ENCODE measurements at regions not wholly inside any gene's neighbourhood (a gene's known extent, or its start where the extent isn't known, plus 50 kb on each side); places are given as distances from the start of the nearest gene placed in this dataset.

DNA sequence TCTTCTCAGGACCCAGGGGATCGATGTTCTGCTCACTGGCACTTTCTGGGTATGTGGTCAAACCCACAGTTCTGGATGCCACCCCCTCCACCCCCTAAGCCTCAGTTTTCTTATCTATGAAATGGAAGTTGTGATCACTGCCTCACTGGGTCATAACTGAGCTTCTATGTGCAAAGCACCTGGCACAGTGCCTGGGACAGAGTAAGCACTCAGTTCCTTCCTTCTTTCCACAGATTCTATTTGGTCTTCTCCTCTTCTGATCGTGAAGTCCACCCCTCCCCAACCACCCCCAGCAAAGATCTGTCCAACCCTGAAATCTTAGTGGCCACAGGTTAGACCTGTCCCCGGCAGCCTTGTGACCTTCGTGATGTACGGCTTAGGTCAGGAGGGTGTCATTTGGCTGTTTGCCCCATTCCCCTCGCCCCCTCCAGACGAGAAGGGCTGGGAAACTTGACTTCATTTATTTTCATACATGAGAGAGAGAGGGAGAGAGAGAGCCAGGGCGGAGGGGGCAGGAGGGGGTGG lies 181.4 kb downstream of the FGF18 start:
- no peak for DNase-seq
- Mint-ChIP-seq H3K27ac (no peak overlapping the region), H3K36me3 (ENCODE audit: low read depth) (no peaks in the 10 kb centered on the region), H3K27me3 (ENCODE audit: low read depth, poor library complexity) (peaks cover 5% of the 10 kb centered on the region), H3K9me3 (peaks cover 22% of the 10 kb centered on the region), H3K4me3 (no peak overlapping the region), H3K4me1 (peaks cover 41% of the 10 kb centered on the region)
- no peak for TF ChIP-seq CTCF (IDR thresholded peaks at IDR 0.05)

DNA sequence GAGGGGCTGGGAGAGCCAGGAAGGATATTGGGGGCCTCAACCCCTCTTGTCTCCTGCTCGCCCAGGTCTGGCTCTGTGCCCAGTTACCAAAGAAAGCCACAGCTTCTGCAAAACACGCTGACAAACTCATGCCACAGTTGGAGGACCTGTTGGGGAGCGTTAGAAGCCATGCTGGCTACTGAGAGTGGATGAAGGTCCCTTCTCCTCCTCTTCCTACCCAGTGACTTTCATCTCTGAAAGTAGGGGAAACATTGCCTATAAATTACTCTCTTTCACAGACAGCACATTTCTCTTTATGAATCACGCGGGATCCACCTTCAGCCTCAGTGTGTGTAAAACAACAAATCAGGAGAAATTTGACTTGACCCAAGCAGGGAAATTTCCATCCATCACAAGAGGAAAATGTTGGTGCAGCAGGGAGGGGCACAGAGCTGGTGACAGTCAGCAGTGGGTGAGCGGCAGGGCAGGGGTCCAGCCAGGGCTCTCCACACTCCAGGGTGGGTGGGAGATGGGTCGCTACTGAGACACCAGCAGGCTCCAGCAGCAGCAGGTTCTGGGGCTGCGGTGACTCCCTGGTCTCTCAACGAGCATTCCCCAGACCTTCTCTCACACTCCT lies 181.9 kb downstream of the FGF18 start:
- DNase-seq = no peak
- TF ChIP-seq CTCF (IDR thresholded peaks at IDR 0.05) = no peak
- Mint-ChIP-seq H3K36me3 (ENCODE audit: low read depth) (peaks cover 4% of the 10 kb centered on the region), H3K4me3 (no peak overlapping the region), H3K27me3 (ENCODE audit: low read depth, poor library complexity) (peaks cover 5% of the 10 kb centered on the region), H3K9me3 (peaks cover 28% of the 10 kb centered on the region), H3K4me1 (peaks cover 35% of the 10 kb centered on the region), H3K27ac (no peak overlapping the region)

DNA sequence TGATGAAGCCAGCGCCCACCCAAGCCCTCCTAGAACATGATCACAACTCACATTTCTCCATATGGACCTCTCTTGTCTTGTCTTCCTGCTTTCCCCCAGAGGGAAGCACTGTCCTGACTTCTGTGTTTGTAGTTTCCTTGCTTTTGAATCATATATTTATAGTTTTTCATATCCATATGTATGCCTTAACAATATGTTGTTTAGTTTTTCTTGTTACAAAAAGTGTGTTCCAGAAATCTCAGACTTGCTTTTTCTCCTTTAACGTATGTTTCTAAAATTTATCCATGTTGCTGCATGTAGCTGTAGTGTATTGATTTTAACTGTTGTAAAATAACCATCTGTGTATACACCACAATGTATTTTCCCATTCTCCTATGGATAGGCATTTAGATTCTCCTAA lies 182.0 kb upstream of the SMIM23 start:
- DNase-seq = no peak
- no peak overlapping the region for H3K4me3 Mint-ChIP-seq
- no peak for TF ChIP-seq CTCF (IDR thresholded peaks at IDR 0.05)
- peaks cover 46% of the 10 kb centered on the region for H3K9me3 Mint-ChIP-seq
- peaks cover 25% of the 10 kb centered on the region for H3K4me1 Mint-ChIP-seq
- H3K36me3 Mint-ChIP-seq (ENCODE audit: low read depth) = peaks cover 8% of the 10 kb centered on the region
- no peak overlapping the region for H3K27ac Mint-ChIP-seq
- H3K27me3 Mint-ChIP-seq (ENCODE audit: low read depth, poor library complexity) = peaks cover 10% of the 10 kb centered on the region

GRCh38 chr5:171604195-171604594 lies 181.4 kb upstream of the SMIM23 start:
- Mint-ChIP-seq H3K4me3 (no peak overlapping the region), H3K27me3 (ENCODE audit: low read depth, poor library complexity) (peaks cover 10% of the 10 kb centered on the region), H3K9me3 (peaks cover 51% of the 10 kb centered on the region), H3K36me3 (ENCODE audit: low read depth) (peaks cover 8% of the 10 kb centered on the region), H3K27ac (no peak overlapping the region), H3K4me1 (peaks cover 29% of the 10 kb centered on the region)
- no peak for DNase-seq
- no peak for TF ChIP-seq CTCF (IDR thresholded peaks at IDR 0.05)

- H3K27me3 Mint-ChIP-seq (ENCODE audit: low read depth, poor library complexity) = peaks cover 11% of the 10 kb centered on the region
- no peak for TF ChIP-seq CTCF (IDR thresholded peaks at IDR 0.05)
- no peak for DNase-seq
- H3K4me1 Mint-ChIP-seq = peaks cover 15% of the 10 kb centered on the region
- no peak overlapping the region for H3K27ac Mint-ChIP-seq
- H3K9me3 Mint-ChIP-seq = peaks cover 51% of the 10 kb centered on the region
- H3K36me3 Mint-ChIP-seq (ENCODE audit: low read depth) = peaks cover 8% of the 10 kb centered on the region
- H3K4me3 Mint-ChIP-seq = no peak overlapping the region
Observed at GRCh38 chr5:171606414-171607024, 179.1 kb upstream of the SMIM23 start.

DNA sequence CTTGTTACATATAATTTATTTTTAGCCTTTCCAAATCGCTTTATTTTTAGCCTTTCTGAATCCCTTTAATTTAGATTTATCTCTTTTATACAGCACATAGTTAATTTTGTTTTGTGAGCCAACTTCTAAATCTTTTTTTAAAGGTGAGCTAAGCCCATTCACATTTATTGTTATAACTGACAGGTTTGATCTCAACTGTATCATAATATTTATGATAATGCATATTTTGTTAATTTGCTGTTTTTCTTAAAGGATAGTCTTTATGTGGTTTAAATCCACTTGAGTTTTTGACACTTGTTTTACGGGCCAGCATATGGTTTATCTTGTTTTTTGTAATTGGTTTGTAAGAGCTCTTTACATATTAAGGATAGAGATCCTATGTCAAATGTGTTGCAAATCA lies 177.8 kb upstream of the SMIM23 start:
- Mint-ChIP-seq H3K9me3 (peaks cover 51% of the 10 kb centered on the region), H3K4me1 (peaks cover 27% of the 10 kb centered on the region), H3K36me3 (ENCODE audit: low read depth) (peaks cover 8% of the 10 kb centered on the region), H3K4me3 (no peak overlapping the region), H3K27ac (no peak overlapping the region), H3K27me3 (ENCODE audit: low read depth, poor library complexity) (peaks cover 17% of the 10 kb centered on the region)
- no peak for TF ChIP-seq CTCF (IDR thresholded peaks at IDR 0.05)
- DNase-seq = no peak
